Peyer's patch (tissue), 4 donors: ENCODE measurements at regions not wholly inside any gene's neighbourhood (a gene's known extent, or its start where the extent isn't known, plus 50 kb on each side); places are given as distances from the start of the nearest gene placed in this dataset.

Source experiments
- POLR2A ChIP-seq, 2 donors: fragments of 450-650 bp; IDR thresholded peaks; one replicate each; pipeline ENCODE4 v1.5.1; 2017; ENCODE audit warnings: antibody characterized with exemption in 2 of 2, mild to moderate bottlenecking in 2 of 2, moderate library complexity in 2 of 2
- TF ChIP-seq, protein P1 (sequence below), 6 experiments: fragments of 450-650 bp in 4 of 6; fragments of 200-600 bp in 2 of 6; sonication (generic) in 1 of 6; IDR thresholded peaks; one replicate each; pipeline ENCODE4 v1.5.1; 2017 to 2019; ENCODE audit warnings: antibody characterized with exemption in 6 of 6, mild to moderate bottlenecking in 3 of 6, moderate library complexity in 1 of 6

DNA sequence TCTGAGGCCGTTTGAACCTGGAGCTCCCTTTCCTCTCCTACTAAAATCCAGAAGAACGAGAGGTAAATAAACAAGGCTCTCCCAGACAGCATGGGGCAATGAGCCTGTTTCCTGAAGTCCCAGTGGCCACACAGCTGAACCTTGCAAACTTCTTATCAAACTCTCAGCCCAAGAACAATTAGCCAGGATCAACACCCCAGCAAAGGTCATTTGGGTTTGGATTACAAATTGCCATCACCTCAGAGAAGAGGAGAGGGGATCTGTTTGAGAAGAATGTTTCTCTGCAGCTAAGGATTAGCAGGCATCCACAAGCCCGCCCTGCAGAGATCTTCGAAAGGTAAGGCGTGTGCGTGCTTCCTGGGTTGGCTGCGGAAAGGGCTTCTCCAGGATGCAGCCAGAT, 201.9 kb upstream of the SOX1 start:
- TF ChIP-seq, protein P1, sequence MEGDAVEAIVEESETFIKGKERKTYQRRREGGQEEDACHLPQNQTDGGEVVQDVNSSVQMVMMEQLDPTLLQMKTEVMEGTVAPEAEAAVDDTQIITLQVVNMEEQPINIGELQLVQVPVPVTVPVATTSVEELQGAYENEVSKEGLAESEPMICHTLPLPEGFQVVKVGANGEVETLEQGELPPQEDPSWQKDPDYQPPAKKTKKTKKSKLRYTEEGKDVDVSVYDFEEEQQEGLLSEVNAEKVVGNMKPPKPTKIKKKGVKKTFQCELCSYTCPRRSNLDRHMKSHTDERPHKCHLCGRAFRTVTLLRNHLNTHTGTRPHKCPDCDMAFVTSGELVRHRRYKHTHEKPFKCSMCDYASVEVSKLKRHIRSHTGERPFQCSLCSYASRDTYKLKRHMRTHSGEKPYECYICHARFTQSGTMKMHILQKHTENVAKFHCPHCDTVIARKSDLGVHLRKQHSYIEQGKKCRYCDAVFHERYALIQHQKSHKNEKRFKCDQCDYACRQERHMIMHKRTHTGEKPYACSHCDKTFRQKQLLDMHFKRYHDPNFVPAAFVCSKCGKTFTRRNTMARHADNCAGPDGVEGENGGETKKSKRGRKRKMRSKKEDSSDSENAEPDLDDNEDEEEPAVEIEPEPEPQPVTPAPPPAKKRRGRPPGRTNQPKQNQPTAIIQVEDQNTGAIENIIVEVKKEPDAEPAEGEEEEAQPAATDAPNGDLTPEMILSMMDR (IDR thresholded peaks at IDR 0.05): no peak
- TF ChIP-seq POLR2A (IDR thresholded peaks at IDR 0.05): no peak
